ENCODE measurements at regions not wholly inside any gene's neighbourhood (a gene's known extent, or its start where the extent isn't known, plus 50 kb on each side); places are given as distances from the start of the nearest gene placed in this dataset.
"Not testable (repeated sequence)": the region's sequence is repeated elsewhere in the genome, so short reads cannot be mapped to it uniquely, and the experiment has no call there.

DNA sequence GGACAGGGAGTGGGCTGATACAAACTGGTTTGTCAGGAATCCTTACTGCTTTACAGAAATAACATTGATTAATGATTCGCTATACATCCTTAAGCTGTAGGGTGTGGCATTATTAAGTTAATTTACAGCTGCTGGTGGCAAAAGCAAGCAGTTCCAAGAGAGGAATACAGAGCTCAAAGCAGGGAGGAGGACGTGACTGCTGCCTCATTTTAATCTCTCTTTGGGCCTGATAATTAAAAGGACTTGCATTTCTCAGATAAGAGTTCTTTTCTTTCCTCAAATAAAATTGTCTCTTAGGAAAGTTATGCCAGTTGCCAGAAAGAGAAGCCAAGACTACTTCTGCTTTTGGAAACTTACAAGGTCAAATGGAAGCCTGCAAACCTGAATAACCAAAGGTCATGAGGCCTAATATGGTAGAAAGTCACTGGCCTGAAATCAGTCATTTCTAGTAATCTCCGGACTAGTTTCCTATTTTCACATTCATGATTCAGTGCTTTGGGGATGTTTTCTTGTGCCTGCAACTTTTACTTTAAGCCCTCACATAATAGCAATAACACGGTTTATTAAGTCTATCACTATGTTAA is 426.2 kb upstream of the SPATA31A3 start:
- POLR2A ChIA-PET (ENCODE audit: low non-redundant PET); H3K4me3 ChIP-seq (ENCODE audit: low read depth, low read length, poor library complexity, severe bottlenecking); BruUV-seq (replicated peaks); DNase-seq (ENCODE audit: low spot score); intact Hi-C loops (cut with micrococcal nuclease; ENCODE audit: unreplicated experiment); CTCF ChIA-PET; H3K27ac ChIP-seq (ENCODE audit: low read depth, low read length, poor library complexity, severe bottlenecking); H3K27me3 ChIP-seq (replicated peaks; ENCODE audit: insufficient read depth, low read depth, low read length, poor library complexity); H3K9me3 ChIP-seq (ENCODE audit: low read depth, low read length, poor library complexity, severe bottlenecking); H3K4me1 ChIP-seq (ENCODE audit: insufficient read depth, low read length, poor library complexity, severe bottlenecking); H3K36me3 ChIP-seq (ENCODE audit: insufficient read depth, low read length, poor library complexity, severe bottlenecking): not testable (repeated sequence)

DNA sequence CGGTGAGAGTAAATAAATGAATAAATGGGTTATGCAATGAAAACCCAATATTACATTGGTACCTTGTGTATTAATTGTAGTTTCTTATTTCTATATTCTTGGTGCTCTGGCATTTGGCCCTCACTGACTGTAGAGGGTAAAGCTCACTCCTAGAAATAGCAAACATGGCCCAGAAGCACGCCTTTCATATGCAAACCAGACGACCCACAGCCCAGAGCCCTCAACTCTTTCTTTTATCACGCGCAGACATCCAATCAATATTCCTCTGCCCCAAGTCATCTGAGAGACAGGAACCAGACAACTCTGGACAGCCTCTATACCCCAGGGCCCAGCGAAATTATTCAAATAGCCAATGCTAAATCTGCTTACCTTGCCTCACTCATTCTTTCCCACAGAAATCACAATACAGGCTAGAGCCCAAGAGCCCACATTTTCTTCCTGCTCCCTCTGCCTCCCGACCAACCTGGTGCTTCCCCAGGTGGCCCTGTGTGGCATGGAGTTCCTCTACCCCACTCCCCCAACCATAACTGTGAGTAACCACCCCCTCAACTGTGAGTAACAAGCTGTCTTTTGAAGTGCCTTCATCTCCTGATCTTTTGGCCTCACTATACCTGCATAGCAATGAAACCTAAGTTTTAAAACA is 425.1 kb upstream of the SPATA31A3 start:
- H3K4me3 ChIP-seq (ENCODE audit: low read depth, low read length, poor library complexity, severe bottlenecking); CTCF ChIA-PET; H3K27ac ChIP-seq (ENCODE audit: low read depth, low read length, poor library complexity, severe bottlenecking); H3K27me3 ChIP-seq (replicated peaks; ENCODE audit: insufficient read depth, low read depth, low read length, poor library complexity); POLR2A ChIA-PET (ENCODE audit: low non-redundant PET); DNase-seq (ENCODE audit: low spot score); H3K9me3 ChIP-seq (ENCODE audit: low read depth, low read length, poor library complexity, severe bottlenecking); H3K36me3 ChIP-seq (ENCODE audit: insufficient read depth, low read length, poor library complexity, severe bottlenecking); intact Hi-C loops (cut with micrococcal nuclease; ENCODE audit: unreplicated experiment); BruUV-seq (replicated peaks); H3K4me1 ChIP-seq (ENCODE audit: insufficient read depth, low read length, poor library complexity, severe bottlenecking): not testable (repeated sequence)

DNA sequence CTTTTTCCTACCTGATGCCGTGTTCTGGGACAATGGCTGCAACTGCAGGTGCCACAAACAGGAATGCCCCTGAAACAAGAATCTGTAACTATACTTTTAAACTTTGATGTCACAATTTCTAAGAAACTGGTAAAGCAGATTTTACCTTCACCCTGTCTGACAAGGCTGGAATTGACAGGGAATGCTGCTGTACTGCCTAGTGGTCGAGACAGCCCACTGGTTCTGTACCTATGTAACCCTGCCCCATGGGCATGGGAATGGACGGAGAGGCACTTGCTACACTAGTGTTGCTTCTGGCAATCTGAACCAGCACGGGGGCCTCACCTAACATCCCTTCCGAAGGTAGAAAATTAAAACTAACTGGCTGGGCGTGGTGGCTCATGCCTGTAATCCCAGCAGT is 424.3 kb upstream of the SPATA31A3 start:
- H3K4me1 ChIP-seq (ENCODE audit: insufficient read depth, low read length, poor library complexity, severe bottlenecking); BruUV-seq (replicated peaks); DNase-seq (ENCODE audit: low spot score); intact Hi-C loops (cut with micrococcal nuclease; ENCODE audit: unreplicated experiment); H3K27me3 ChIP-seq (replicated peaks; ENCODE audit: insufficient read depth, low read depth, low read length, poor library complexity); H3K4me3 ChIP-seq (ENCODE audit: low read depth, low read length, poor library complexity, severe bottlenecking); POLR2A ChIA-PET (ENCODE audit: low non-redundant PET); H3K9me3 ChIP-seq (ENCODE audit: low read depth, low read length, poor library complexity, severe bottlenecking); H3K36me3 ChIP-seq (ENCODE audit: insufficient read depth, low read length, poor library complexity, severe bottlenecking); CTCF ChIA-PET; H3K27ac ChIP-seq (ENCODE audit: low read depth, low read length, poor library complexity, severe bottlenecking): not testable (repeated sequence)

DNA sequence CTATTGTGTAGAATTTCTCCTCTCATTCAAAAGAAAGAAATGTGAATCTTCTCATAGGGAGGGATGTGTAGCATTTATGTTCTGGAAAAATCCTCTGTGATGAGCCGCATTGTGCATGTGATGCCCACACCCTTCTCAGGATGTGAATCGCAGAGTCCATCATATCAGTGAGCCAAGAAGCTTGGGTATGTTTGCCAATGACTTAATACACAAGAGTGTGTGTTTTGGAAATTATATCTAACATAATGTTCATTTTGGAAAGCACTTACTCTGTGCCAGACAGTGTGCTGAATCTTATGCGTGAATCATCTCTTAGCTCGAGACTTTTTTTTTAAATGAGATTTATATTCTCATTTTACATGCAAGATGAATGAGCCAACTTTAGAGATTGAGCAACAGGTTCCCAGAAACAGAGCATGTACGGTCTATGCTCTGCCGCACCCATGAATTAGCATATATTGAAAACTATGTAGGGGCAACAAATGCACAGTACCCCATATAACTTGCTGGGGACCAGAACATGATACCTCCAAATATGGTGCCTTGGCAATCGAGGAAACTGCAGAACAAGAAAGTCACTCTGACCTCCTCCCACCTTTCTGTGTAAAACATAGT is 418.4 kb upstream of the SPATA31A3 start:
- intact Hi-C loops (cut with micrococcal nuclease; ENCODE audit: unreplicated experiment); H3K9me3 ChIP-seq (ENCODE audit: low read depth, low read length, poor library complexity, severe bottlenecking); POLR2A ChIA-PET (ENCODE audit: low non-redundant PET); H3K4me1 ChIP-seq (ENCODE audit: insufficient read depth, low read length, poor library complexity, severe bottlenecking); H3K27me3 ChIP-seq (replicated peaks; ENCODE audit: insufficient read depth, low read depth, low read length, poor library complexity); CTCF ChIA-PET; H3K27ac ChIP-seq (ENCODE audit: low read depth, low read length, poor library complexity, severe bottlenecking); H3K4me3 ChIP-seq (ENCODE audit: low read depth, low read length, poor library complexity, severe bottlenecking); DNase-seq (ENCODE audit: low spot score); BruUV-seq (replicated peaks); H3K36me3 ChIP-seq (ENCODE audit: insufficient read depth, low read length, poor library complexity, severe bottlenecking): not testable (repeated sequence)

DNA sequence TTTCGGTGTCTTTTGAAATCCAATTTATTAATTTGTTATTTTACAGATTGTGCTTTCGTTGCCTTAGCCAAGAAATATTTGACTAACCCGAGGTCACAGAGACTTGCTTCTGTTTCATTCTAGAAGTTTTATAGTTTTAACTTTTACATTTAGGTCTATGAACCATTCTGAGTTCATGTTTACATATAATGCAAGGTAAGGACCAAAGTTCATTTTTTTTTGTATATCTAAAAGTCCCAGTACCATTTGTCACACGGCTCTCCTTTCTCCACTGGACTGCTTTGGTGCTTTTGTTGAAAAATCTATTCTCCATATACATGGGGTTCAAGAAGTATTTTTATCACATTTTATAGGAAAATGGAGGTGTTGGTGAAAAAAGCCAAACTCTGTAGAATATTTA is 411.4 kb upstream of the SPATA31A3 start:
- CTCF ChIA-PET; H3K27me3 ChIP-seq (replicated peaks; ENCODE audit: insufficient read depth, low read depth, low read length, poor library complexity); BruUV-seq (replicated peaks): not testable (repeated sequence)

DNA sequence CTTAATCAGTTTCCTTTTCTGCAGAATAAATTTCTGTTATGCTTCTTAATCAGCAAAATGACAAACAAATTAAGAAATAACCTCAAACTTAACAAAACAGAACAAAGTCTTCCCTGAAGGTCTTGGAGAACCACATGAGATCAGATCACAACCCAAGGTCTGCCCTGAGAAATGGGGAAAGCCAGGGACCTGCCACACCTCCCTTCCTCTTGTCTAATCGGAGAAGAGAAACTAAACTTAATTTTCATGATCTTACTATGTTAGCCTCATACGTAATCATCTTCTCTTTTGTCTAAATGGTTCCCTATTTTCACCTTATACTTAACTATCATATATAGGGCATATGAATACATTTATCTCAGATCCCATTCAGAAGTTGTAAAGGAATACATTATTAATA is 405.4 kb upstream of the SPATA31A3 start:
- H3K4me1 ChIP-seq (ENCODE audit: insufficient read depth, low read length, poor library complexity, severe bottlenecking); H3K36me3 ChIP-seq (ENCODE audit: insufficient read depth, low read length, poor library complexity, severe bottlenecking); H3K27ac ChIP-seq (ENCODE audit: low read depth, low read length, poor library complexity, severe bottlenecking); DNase-seq (ENCODE audit: low spot score); intact Hi-C loops (cut with micrococcal nuclease; ENCODE audit: unreplicated experiment); H3K27me3 ChIP-seq (replicated peaks; ENCODE audit: insufficient read depth, low read depth, low read length, poor library complexity); H3K9me3 ChIP-seq (ENCODE audit: low read depth, low read length, poor library complexity, severe bottlenecking); CTCF ChIA-PET; BruUV-seq (replicated peaks); H3K4me3 ChIP-seq (ENCODE audit: low read depth, low read length, poor library complexity, severe bottlenecking); POLR2A ChIA-PET (ENCODE audit: low non-redundant PET): not testable (repeated sequence)

More for the DNA sequence above, 411.4 kb upstream of the SPATA31A3 start:
- H3K4me3 ChIP-seq (ENCODE audit: low read depth, low read length, poor library complexity, severe bottlenecking); H3K4me1 ChIP-seq (ENCODE audit: insufficient read depth, low read length, poor library complexity, severe bottlenecking); H3K36me3 ChIP-seq (ENCODE audit: insufficient read depth, low read length, poor library complexity, severe bottlenecking); DNase-seq (ENCODE audit: low spot score); H3K9me3 ChIP-seq (ENCODE audit: low read depth, low read length, poor library complexity, severe bottlenecking); H3K27ac ChIP-seq (ENCODE audit: low read depth, low read length, poor library complexity, severe bottlenecking); intact Hi-C loops (cut with micrococcal nuclease; ENCODE audit: unreplicated experiment); POLR2A ChIA-PET (ENCODE audit: low non-redundant PET): not testable (repeated sequence)

DNA sequence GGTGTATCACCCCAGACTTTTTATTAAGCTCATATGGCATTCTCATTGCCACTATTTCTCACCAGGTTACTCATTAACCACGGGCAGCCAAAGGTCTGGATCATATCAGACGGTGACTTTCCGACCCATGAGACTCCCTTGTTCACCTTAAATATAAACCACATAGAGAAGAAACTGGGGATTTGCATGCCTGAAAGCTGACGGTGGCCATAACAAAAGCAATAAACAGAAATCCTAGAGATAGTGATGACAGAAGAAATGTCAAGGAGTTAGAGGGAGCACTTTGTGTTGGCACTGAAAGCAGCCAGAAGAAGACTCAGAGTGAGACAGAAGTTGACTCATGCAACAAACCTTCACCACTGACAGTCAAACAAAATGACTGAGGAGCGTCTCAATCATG is 402.4 kb upstream of the SPATA31A3 start:
- H3K4me1 ChIP-seq (ENCODE audit: insufficient read depth, low read length, poor library complexity, severe bottlenecking); H3K36me3 ChIP-seq (ENCODE audit: insufficient read depth, low read length, poor library complexity, severe bottlenecking); H3K27ac ChIP-seq (ENCODE audit: low read depth, low read length, poor library complexity, severe bottlenecking); intact Hi-C loops (cut with micrococcal nuclease; ENCODE audit: unreplicated experiment); H3K9me3 ChIP-seq (ENCODE audit: low read depth, low read length, poor library complexity, severe bottlenecking); DNase-seq (ENCODE audit: low spot score); H3K27me3 ChIP-seq (replicated peaks; ENCODE audit: insufficient read depth, low read depth, low read length, poor library complexity); BruUV-seq (replicated peaks); CTCF ChIA-PET; H3K4me3 ChIP-seq (ENCODE audit: low read depth, low read length, poor library complexity, severe bottlenecking); POLR2A ChIA-PET (ENCODE audit: low non-redundant PET): not testable (repeated sequence)

DNA sequence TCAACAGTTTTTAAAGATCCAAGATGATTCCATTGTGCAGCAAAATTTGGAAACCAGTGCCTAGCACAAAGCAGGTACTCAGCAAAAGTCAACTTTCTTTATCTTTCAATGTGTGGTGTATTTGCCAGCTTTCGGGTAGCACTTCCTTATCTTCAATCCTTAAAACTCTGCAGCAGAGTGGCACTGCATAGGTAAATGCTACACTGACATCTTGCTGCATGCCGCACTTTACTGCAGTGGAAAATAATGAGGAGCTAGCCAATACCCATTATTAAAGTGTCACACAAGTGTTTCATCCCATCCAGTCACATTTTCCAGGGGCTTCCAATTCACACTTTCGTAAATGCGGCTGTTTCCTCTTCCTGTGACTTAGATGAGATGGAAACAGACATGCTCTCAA is 401.7 kb upstream of the SPATA31A3 start:
- POLR2A ChIA-PET (ENCODE audit: low non-redundant PET); H3K4me1 ChIP-seq (ENCODE audit: insufficient read depth, low read length, poor library complexity, severe bottlenecking); CTCF ChIA-PET; BruUV-seq (replicated peaks); DNase-seq (ENCODE audit: low spot score); H3K36me3 ChIP-seq (ENCODE audit: insufficient read depth, low read length, poor library complexity, severe bottlenecking); H3K27ac ChIP-seq (ENCODE audit: low read depth, low read length, poor library complexity, severe bottlenecking); H3K4me3 ChIP-seq (ENCODE audit: low read depth, low read length, poor library complexity, severe bottlenecking); intact Hi-C loops (cut with micrococcal nuclease; ENCODE audit: unreplicated experiment); H3K9me3 ChIP-seq (ENCODE audit: low read depth, low read length, poor library complexity, severe bottlenecking); H3K27me3 ChIP-seq (replicated peaks; ENCODE audit: insufficient read depth, low read depth, low read length, poor library complexity): not testable (repeated sequence)

Measured in A673 (cell line).